Midbrain (tissue), 1 donor: ENCODE measurements at regions not wholly inside any gene's neighbourhood (a gene's known extent, or its start where the extent isn't known, plus 50 kb on each side); places are given as distances from the start of the nearest gene placed in this dataset.
"Not testable (repeated sequence)": the region's sequence is repeated elsewhere in the genome, so short reads cannot be mapped to it uniquely, and the experiment has no call there.

Source experiments
- DNase-seq: peaks from one replicate; lab custom pipeline; 2025; lab: John Stamatoyannopoulos, UW

DNA sequence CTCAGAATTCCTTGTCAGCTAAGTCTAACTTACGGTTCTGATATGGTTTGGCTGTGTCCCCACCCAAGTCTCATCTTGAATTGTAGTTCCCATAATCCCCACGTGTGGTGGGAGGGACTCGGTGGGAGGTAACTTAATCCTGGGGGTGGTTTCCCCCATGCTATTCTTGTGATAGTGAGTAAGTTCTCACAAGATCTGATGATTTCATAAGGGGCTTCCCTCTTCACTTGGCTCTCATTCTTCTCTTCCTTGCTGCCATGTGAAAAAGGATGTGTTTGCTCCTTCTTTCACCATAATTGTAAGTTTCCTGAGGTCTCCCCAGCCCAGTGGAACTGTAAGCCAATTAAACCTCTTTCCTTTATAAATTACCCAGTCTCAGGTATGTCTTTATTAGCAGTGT lies 163.0 kb downstream of the PMAIP1 start:
- DNase-seq: not testable (repeated sequence)

- no peak for DNase-seq
These were observed 162.6 kb downstream of the PMAIP1 start for GRCh38 chr18:60062396-60062795.

DNA sequence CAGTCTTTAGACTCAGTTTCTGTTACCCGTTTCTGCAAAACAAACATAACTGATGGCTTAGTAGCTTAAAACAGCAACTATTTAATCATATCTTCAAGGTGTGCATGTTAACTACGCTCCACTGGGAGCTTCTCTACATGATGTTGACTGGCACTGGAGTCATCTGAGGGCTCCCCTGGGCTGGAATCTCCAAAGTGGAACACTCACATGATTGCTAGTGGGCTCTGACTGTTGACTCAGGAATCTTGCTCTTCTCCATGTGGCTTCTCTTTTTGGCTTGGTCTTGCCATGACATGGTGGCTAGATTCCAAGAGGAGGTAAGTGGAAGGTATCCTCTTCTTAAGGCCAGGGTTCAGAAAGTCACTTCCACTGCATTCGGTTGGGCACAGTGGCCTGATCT lies 160.8 kb downstream of the PMAIP1 start:
- no peak for DNase-seq

- DNase-seq: no peak
These were observed 160.2 kb downstream of the PMAIP1 start for GRCh38 chr18:60060026-60060425.

- DNase-seq: no peak
These were observed 159.4 kb downstream of the PMAIP1 start for GRCh38 chr18:60059216-60059615.

- no peak for DNase-seq
These were observed 154.0 kb downstream of the PMAIP1 start for GRCh38 chr18:60053747-60054304.

DNA sequence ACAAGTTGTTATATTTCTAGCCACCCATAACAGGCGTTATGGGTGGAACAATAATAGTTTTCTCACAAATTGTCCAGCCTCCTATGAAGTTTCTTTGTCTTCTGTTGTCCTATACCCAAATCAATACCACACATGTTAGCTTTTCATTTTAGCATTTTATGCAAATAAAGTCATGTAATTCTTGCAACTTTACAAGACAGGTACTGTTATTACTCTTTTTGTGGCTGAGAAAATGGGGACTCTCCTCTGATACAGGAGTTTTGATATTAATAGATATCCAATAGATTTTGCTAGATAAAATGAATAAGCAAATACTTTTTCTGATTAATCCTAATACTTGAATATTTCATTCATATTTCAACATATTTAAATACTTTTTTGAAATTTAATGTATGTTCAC lies 151.0 kb downstream of the PMAIP1 start:
- DNase-seq: no peak

- no peak for DNase-seq
These were observed 149.4 kb downstream of the PMAIP1 start for GRCh38 chr18:60049172-60049571.

DNA sequence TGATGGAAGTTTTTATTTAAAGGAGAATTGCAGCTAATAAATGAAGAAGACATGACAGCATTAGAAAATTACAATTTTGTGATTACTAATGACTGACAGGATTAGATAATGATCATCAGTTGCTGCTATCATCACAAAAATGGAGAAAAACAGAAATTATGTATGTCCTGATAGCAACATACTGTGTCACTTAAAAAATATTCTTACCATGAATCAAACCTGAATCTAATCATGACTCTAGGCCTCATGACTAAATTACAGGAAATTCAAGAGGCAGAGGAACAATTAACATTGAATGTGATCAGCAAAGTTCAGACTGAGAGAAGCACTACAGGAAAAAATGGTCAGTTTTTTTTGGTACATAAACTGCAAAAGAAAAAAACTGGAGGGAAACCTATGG lies 147.8 kb downstream of the PMAIP1 start:
- DNase-seq: no peak

DNA sequence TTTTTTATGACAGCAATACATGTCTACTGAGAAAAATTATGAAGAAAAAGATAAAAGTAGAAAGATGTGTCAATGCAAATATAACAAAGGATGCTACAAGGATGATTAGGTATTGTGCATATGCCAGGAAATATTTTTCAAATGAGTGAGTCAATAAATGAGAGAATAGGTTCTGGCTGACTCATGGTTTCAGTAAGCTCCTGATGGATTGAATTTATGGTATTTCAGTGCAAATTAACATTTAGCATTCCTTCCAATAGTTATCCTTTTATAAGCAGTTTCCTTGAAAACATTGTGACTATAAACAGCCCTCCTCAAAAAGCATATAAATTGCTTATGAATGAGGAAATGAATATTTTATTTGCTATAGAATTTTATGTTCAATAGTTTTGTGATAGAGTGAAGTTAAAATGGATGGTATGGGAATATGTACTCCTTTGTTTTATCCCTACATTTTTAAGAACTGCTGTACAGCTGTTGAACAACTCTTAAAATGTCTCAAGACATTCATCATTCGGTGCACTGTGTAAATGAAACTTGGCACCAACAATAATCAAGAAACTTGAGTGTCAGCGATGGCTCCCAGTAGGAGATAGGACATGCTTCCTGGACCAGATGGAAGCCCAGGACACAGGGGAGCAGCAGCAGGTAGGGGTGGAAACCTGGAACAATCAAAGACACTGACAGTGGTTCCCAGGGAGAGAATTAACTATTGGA lies 144.7 kb downstream of the PMAIP1 start:
- no peak for DNase-seq

DNA sequence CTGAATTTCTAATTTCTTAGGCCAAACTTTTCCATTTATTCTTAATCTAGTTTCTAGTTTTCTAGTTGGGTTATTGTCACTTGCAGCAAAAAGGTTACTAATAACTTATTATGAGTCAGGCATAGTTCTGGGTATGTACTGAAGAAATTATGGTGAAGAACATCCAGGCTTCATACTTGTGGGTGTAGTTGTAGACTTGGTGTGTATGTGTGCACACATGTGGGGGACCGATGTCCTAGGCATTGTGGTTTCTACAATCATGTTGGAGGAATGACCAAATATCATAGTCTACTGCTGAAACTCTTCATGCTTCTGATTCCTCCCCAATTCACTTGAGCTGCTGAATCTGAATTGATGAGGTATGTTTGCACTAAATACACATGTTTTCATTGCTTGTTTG lies 141.2 kb downstream of the PMAIP1 start:
- DNase-seq: no peak

- no peak for DNase-seq
These were observed 138.9 kb downstream of the PMAIP1 start for GRCh38 chr18:60038731-60039130.

DNA sequence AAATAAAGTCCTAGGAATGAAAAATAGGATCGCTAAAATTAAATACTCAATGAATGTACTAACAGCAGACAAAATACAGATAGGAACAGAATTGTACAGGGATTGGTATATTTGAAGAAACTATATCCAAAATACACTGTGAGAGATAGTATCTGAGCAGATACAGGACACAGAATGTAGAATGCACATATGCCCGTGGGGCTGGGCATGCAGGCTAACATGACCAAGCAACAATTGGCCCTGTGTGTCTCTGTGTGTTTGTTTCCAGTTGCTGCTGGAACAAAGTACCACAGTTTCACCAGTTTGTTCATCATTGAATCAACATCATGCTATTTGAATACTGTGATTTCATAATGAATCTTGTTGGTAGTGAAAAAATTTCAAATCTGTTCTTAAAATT lies 127.6 kb downstream of the PMAIP1 start:
- DNase-seq: peak; percentile 55

DNA sequence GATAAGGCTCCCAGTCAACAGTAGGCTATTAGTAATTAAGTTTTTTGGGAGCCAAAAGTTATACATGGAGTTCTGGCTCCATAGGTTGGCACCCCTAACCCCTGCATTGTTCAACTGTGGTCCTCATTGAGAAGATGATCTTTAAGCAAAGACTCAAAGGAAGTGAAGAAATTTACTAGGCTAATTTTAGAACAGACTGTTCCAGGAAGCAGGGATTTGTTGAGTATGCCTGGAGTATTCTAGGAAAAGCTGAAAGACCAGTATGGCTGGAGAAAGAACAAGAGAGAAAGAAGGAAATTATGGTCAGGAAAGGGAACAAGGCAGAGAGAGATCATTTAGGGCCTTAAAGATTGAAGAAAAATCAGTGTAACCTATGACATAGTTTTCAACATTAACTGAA lies 125.1 kb downstream of the PMAIP1 start:
- no peak for DNase-seq

DNA sequence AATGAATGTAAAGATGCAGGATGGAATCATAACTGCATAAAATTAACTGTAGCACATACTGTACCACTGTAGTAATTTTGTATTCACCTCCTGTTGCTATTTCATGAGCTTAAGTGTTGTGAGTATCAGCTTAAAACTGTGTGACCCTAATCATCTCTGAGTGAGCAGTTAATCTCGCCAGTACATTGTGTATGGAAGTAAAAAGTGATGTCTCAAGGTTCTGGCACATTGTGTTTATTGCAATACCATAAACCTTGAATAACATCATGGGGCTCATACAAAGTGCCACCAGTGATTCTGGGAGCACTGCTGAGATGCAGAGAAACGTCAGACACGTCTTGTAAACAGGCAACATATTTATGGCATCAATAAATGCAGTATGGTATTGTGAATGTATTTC lies 124.5 kb downstream of the PMAIP1 start:
- no peak for DNase-seq

- no peak for DNase-seq
These were observed 123.0 kb downstream of the PMAIP1 start for GRCh38 chr18:60022671-60023276.

- no peak for DNase-seq
These were observed 121.8 kb downstream of the PMAIP1 start for GRCh38 chr18:60021556-60021955.

- DNase-seq: no peak
These were observed 120.5 kb downstream of the PMAIP1 start for GRCh38 chr18:60020107-60020925.

DNA sequence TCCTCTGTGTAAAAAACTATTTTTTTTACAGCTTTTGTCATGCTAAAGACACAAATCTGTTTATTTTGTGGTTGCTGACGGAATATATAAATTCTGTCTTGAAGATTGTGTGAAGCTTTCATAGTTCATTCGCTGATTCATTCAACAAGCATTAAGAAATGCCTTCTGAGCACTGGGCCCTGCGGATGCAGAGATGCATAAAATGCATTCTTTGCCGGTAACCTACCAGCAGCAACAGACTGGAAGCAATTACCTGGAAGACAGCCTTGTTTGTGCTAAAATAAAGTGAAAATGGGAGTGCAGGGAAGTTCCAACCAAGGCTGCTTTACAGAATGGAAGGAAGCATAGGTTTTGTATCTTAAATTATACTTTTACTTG lies 119.7 kb downstream of the PMAIP1 start:
- DNase-seq: no peak

GRCh38 chr18:60018618-60019462 lies 119.0 kb downstream of the PMAIP1 start:
- no peak for DNase-seq

- DNase-seq: not testable (repeated sequence)
These were observed 118.3 kb downstream of the PMAIP1 start for GRCh38 chr18:60018134-60018533.

GRCh38 chr18:60017371-60017770 lies 117.6 kb downstream of the PMAIP1 start:
- DNase-seq: no peak
